Caco-2 (cell line): ENCODE measurements at regions not wholly inside any gene's neighbourhood (a gene's known extent, or its start where the extent isn't known, plus 50 kb on each side); places are given as distances from the start of the nearest gene placed in this dataset.

ENCODE experiments used
- BruUV-seq: library from RNA; stranded (reverse); fragments of 400-500 nt; replicated peaks from 2 replicates; lab custom pipeline; 2021; lab: Mats Ljungman, UMichigan
- CTCF ChIA-PET: fragments of 300-600 bp; sonication (Branson Sonifier 250); formaldehyde crosslinking; loops from one replicate; lab custom pipeline; 2022; ENCODE audit warnings: antibody characterized with exemption; lab: Charles Lee
- POLR2A ChIA-PET: fragments of 300-600 bp; sonication (Branson Sonifier 250); formaldehyde crosslinking; loops from one replicate; lab custom pipeline; 2022; ENCODE audit warnings: antibody characterized with exemption; lab: Charles Lee
- DNase-seq, 2 experiments: peaks; one replicate each; pipeline versions ENCODE4 v3.0.0 to v3.0.0-alpha.2; 2020 to 2022
- H3K27me3 ChIP-seq: replicated peaks from 2 replicates; pipeline ENCODE4 v1.6.0; 2011; ENCODE audit warnings: low read length; ENCODE audit not compliant: control insufficient read depth, insufficient read depth
- H3K36me3 ChIP-seq: 2 replicates; pipeline ENCODE4 v1.5.1; 2011; ENCODE audit warnings: low read length; ENCODE audit not compliant: control insufficient read depth, insufficient read depth
- H3K4me1 ChIP-seq: fragments of 250-450 bp; sonication (Bioruptor Pico); 2 replicates; pipeline ENCODE4 v1.5.1; 2020; ENCODE audit warnings: mild to moderate bottlenecking
- H3K4me3 ChIP-seq: 2 replicates; pipeline ENCODE4 v1.5.1; 2011; ENCODE audit warnings: low read depth, mild to moderate bottlenecking, control low read depth, low read length
- H3K9me3 ChIP-seq: fragments of 250-450 bp; sonication (Bioruptor Pico); 2 replicates; pipeline ENCODE4 v1.5.1; 2020; ENCODE audit warnings: mild to moderate bottlenecking, moderate library complexity
- H3K27ac Mint-ChIP-seq: one replicate; pipeline ENCODE4 v1.8.0; 2022; ENCODE audit warnings: mixed read lengths; ENCODE audit not compliant: unreplicated experiment
- H3K27me3 Mint-ChIP-seq: one replicate; pipeline ENCODE4 v1.8.0; 2022; ENCODE audit warnings: mixed read lengths; ENCODE audit not compliant: insufficient read depth, unreplicated experiment
- H3K36me3 Mint-ChIP-seq: one replicate; pipeline ENCODE4 v1.8.0; 2022; ENCODE audit warnings: mild to moderate bottlenecking, mixed read lengths; ENCODE audit not compliant: insufficient read depth, unreplicated experiment
- H3K4me1 Mint-ChIP-seq: one replicate; pipeline ENCODE4 v1.8.0; 2022; ENCODE audit warnings: low read depth, mixed read lengths; ENCODE audit not compliant: unreplicated experiment
- H3K4me3 Mint-ChIP-seq: one replicate; pipeline ENCODE4 v1.8.0; 2022; ENCODE audit warnings: mild to moderate bottlenecking, moderate library complexity, mixed read lengths; ENCODE audit not compliant: unreplicated experiment
- H3K9me3 Mint-ChIP-seq: one replicate; pipeline ENCODE4 v1.8.0; 2022; ENCODE audit warnings: mixed read lengths; ENCODE audit not compliant: unreplicated experiment
- intact Hi-C: fragments of 100-400 bp; cut with micrococcal nuclease; formaldehyde crosslinking; loops from one replicate; pipeline ENCODE4 v1.10.0; 2022; ENCODE audit not compliant: unreplicated experiment
- TF ChIP-seq, protein P1 (sequence below), 2 experiments: fragments of 200-600 bp in 1 of 2; IDR thresholded peaks; 1 replicate in 1 of 2; 2 replicates in 1 of 2; pipeline versions ENCODE4 v1.5.1 to v1.8.0; 2011 to 2022; ENCODE audit warnings: antibody characterized with exemption in 1 of 2, control low read depth in 1 of 2, inconsistent platforms in 1 of 2, low read depth in 1 of 2, low read length in 1 of 2, mild to moderate bottlenecking in 1 of 2, moderate library complexity in 1 of 2; ENCODE audit not compliant: insufficient read depth in 1 of 2, severe bottlenecking in 1 of 2, unreplicated experiment in 1 of 2

- peaks cover 6% of the 10 kb centered on the region for H3K4me1 Mint-ChIP-seq
- H3K36me3 Mint-ChIP-seq: no peaks in the 10 kb centered on the region
- no peaks in the 10 kb centered on the region for H3K27me3 ChIP-seq
- no TSS peak for BruUV-seq
- ChIA-PET POLR2A (no interaction called here), CTCF (no interaction called here)
- H3K4me3 Mint-ChIP-seq: no peak overlapping the region
- H3K4me1 ChIP-seq: peaks cover 24% of the 10 kb centered on the region
- no peak for DNase-seq
- TF ChIP-seq, protein P1, sequence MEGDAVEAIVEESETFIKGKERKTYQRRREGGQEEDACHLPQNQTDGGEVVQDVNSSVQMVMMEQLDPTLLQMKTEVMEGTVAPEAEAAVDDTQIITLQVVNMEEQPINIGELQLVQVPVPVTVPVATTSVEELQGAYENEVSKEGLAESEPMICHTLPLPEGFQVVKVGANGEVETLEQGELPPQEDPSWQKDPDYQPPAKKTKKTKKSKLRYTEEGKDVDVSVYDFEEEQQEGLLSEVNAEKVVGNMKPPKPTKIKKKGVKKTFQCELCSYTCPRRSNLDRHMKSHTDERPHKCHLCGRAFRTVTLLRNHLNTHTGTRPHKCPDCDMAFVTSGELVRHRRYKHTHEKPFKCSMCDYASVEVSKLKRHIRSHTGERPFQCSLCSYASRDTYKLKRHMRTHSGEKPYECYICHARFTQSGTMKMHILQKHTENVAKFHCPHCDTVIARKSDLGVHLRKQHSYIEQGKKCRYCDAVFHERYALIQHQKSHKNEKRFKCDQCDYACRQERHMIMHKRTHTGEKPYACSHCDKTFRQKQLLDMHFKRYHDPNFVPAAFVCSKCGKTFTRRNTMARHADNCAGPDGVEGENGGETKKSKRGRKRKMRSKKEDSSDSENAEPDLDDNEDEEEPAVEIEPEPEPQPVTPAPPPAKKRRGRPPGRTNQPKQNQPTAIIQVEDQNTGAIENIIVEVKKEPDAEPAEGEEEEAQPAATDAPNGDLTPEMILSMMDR (IDR thresholded peaks at IDR 0.05; ENCODE audit: insufficient read depth in 1 of 2, low read depth in 1 of 2, low read length in 1 of 2, severe bottlenecking in 1 of 2, unreplicated experiment in 1 of 2): no peak
- H3K36me3 ChIP-seq: no peaks in the 10 kb centered on the region
- H3K9me3 Mint-ChIP-seq: no peaks in the 10 kb centered on the region
- H3K4me3 ChIP-seq: no peak overlapping the region
- H3K9me3 ChIP-seq: no peaks in the 10 kb centered on the region
- H3K27ac Mint-ChIP-seq: no peak overlapping the region
- intact Hi-C loops: no loop called here
- no peaks in the 10 kb centered on the region for H3K27me3 Mint-ChIP-seq
These were observed 327.4 kb downstream of the MN1 start for GRCh38 chr22:27474112-27474571.

DNA sequence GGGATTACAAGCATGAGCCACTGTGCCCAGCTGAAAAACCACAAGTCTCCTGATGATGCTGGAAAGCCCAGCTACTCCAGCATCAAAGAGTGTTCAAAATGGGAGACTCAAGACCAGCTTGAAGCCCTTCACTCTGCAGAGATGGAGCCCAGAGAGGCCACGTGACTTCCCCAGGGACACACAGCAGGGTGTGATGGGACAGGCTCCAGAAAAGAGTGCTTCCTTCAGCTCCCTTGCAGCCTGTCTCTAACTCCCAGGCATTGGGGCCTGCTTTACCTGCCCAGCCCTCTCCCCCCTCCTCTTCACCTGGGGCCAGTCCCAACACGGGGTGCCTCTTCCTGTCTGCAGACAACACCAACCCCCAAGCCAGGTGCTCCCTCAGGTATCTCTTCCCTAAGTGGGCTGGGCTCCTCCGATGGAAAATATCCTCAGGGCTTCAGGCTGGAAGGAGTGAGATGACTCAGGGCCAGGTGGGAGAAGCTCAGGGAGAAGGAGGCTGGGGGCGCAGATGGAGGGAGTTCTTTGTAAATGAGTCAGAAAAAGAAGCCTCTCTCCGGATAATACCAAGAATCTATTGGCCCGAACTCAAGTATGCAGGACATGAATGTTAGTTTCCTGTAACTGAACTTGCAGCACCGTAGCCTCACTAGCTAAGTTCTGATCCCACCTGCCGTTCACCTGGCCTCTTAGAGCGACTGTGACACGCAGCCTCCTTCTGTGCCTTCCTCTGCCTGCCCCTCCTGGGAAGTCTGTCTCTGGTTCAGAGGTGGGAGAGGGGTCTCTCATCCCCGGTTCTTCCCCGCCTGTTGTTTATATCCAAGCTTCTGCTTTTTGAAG lies 326.6 kb downstream of the MN1 start:
- H3K4me1 Mint-ChIP-seq: peaks cover 6% of the 10 kb centered on the region
- H3K9me3 Mint-ChIP-seq: no peaks in the 10 kb centered on the region
- peak overlapping the region; percentile 43 for H3K27ac Mint-ChIP-seq
- peaks cover 24% of the 10 kb centered on the region for H3K4me1 ChIP-seq
- TF ChIP-seq, protein P1 (IDR thresholded peaks at IDR 0.05; ENCODE audit: insufficient read depth in 1 of 2, low read depth in 1 of 2, low read length in 1 of 2, severe bottlenecking in 1 of 2, unreplicated experiment in 1 of 2): no peak
- BruUV-seq: no TSS peak
- ChIA-PET POLR2A (no interaction called here), CTCF (no interaction called here)
- H3K36me3 ChIP-seq: no peaks in the 10 kb centered on the region
- DNase-seq: peak; percentile 58 to 80
- no peaks in the 10 kb centered on the region for H3K27me3 ChIP-seq
- no peaks in the 10 kb centered on the region for H3K9me3 ChIP-seq
- H3K36me3 Mint-ChIP-seq: no peaks in the 10 kb centered on the region
- intact Hi-C loops: no loop called here
- no peak overlapping the region for H3K4me3 ChIP-seq
- H3K4me3 Mint-ChIP-seq: no peak overlapping the region
- no peaks in the 10 kb centered on the region for H3K27me3 Mint-ChIP-seq

GRCh38 chr22:27475548-27475897 lies 326.0 kb downstream of the MN1 start:
- ChIA-PET POLR2A (no interaction called here), CTCF (no interaction called here)
- Mint-ChIP-seq H3K4me1 (peaks cover 6% of the 10 kb centered on the region), H3K27me3 (no peaks in the 10 kb centered on the region), H3K27ac (peak overlapping the region; percentile 43), H3K36me3 (no peaks in the 10 kb centered on the region), H3K4me3 (no peak overlapping the region), H3K9me3 (no peaks in the 10 kb centered on the region)
- Histone ChIP-seq H3K9me3 (no peaks in the 10 kb centered on the region), H3K4me3 (no peak overlapping the region), H3K27me3 (no peaks in the 10 kb centered on the region), H3K4me1 (peaks cover 29% of the 10 kb centered on the region), H3K36me3 (no peaks in the 10 kb centered on the region)
- intact Hi-C loops: no loop called here
- no peak for DNase-seq
- TF ChIP-seq, protein P1 (IDR thresholded peaks at IDR 0.05; ENCODE audit: insufficient read depth in 1 of 2, low read depth in 1 of 2, low read length in 1 of 2, severe bottlenecking in 1 of 2, unreplicated experiment in 1 of 2): no peak
- no TSS peak for BruUV-seq
